ENCODE measurements at regions not wholly inside any gene's neighbourhood (a gene's known extent, or its start where the extent isn't known, plus 50 kb on each side); places are given as distances from the start of the nearest gene placed in this dataset.

GRCh38 chr2:16394986-16395550 is 270.6 kb downstream of the CYRIA start:
- no peak for DNase-seq (ENCODE audit: extremely low spot score)
- CTCF ChIA-PET, result no interaction called here
- no peak for TF ChIP-seq CTCF (IDR thresholded peaks at IDR 0.05; ENCODE audit: control extremely low read depth, extremely low read depth, low read depth, missing control alignments)
- POLR2A ChIA-PET, result no interaction called here

GRCh38 chr2:16394072-16394985 is 271.3 kb downstream of the CYRIA start:
- CTCF ChIA-PET, result no interaction called here
- POLR2A ChIA-PET, result no interaction called here
- DNase-seq (ENCODE audit: extremely low spot score), result no peak

GRCh38 chr2:16393500-16394071 is 272.0 kb downstream of the CYRIA start:
- ChIA-PET CTCF (no interaction called here), POLR2A (no interaction called here)
- no peak for DNase-seq (ENCODE audit: extremely low spot score)
- TF ChIP-seq CTCF (IDR thresholded peaks at IDR 0.05; ENCODE audit: control extremely low read depth, extremely low read depth, low read depth, missing control alignments), result no peak

More at GRCh38 chr2:16394072-16394985, 271.3 kb downstream of the CYRIA start:
- no peak for TF ChIP-seq CTCF (IDR thresholded peaks at IDR 0.05; ENCODE audit: control extremely low read depth, extremely low read depth, low read depth, missing control alignments)

GRCh38 chr2:16392647-16393499 is 272.8 kb downstream of the CYRIA start:
- no peak for TF ChIP-seq CTCF (IDR thresholded peaks at IDR 0.05; ENCODE audit: control extremely low read depth, extremely low read depth, low read depth, missing control alignments)
- CTCF ChIA-PET, result no interaction called here
- POLR2A ChIA-PET, result no interaction called here
- DNase-seq (ENCODE audit: extremely low spot score), result no peak

- CTCF ChIA-PET, result no interaction called here
- POLR2A ChIA-PET, result no interaction called here
- DNase-seq (ENCODE audit: extremely low spot score), result no peak
- no peak for TF ChIP-seq CTCF (IDR thresholded peaks at IDR 0.05; ENCODE audit: control extremely low read depth, extremely low read depth, low read depth, missing control alignments)
Measured at GRCh38 chr2:16391986-16392385, 273.6 kb downstream of the CYRIA start.

- no peak for TF ChIP-seq CTCF (IDR thresholded peaks at IDR 0.05; ENCODE audit: control extremely low read depth, extremely low read depth, low read depth, missing control alignments)
- ChIA-PET CTCF (no interaction called here), POLR2A (no interaction called here)
- DNase-seq (ENCODE audit: extremely low spot score), result no peak
Measured at GRCh38 chr2:16390561-16390960, 275.1 kb downstream of the CYRIA start.

Data from GM10248 (cell line).